PC-9 (cell line): ENCODE measurements at regions not wholly inside any gene's neighbourhood (a gene's known extent, or its start where the extent isn't known, plus 50 kb on each side); places are given as distances from the start of the nearest gene placed in this dataset.

Source experiments
- EZH2 ChIP-seq: fragments of 200-600 bp; sonication (generic); IDR thresholded peaks from 2 replicates; pipeline ENCODE4 v1.8.0; 2017; ENCODE audit warnings: antibody characterized with exemption, low read depth
- TF ChIP-seq, protein P1 (sequence below): fragments of 200-600 bp; sonication (generic); conservative IDR thresholded peaks from 2 replicates; pipeline ENCODE4 v1.6.1; 2017; ENCODE audit warnings: mixed run types, antibody characterized with exemption, mild to moderate bottlenecking, moderate library complexity

DNA sequence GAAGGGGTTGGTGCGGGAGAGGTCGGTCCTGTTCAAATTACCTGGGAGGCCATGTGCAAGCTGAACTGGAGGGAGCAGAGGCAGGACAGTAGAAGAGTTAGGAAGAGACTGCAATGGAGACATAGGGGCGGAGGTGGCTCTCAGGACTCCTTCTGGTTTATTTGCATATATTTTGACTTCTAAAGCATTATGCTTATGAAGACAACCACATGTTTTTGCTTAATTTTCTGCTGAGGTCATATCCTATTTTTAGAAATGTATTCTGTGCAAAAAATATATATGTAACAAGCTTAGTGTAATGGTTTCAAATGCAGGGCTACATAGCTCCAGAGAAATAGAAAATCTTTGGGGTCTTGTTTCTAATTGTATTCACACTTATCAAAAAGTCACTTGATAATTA, 137.0 kb upstream of the MDM1 start:
- TF ChIP-seq, protein P1, sequence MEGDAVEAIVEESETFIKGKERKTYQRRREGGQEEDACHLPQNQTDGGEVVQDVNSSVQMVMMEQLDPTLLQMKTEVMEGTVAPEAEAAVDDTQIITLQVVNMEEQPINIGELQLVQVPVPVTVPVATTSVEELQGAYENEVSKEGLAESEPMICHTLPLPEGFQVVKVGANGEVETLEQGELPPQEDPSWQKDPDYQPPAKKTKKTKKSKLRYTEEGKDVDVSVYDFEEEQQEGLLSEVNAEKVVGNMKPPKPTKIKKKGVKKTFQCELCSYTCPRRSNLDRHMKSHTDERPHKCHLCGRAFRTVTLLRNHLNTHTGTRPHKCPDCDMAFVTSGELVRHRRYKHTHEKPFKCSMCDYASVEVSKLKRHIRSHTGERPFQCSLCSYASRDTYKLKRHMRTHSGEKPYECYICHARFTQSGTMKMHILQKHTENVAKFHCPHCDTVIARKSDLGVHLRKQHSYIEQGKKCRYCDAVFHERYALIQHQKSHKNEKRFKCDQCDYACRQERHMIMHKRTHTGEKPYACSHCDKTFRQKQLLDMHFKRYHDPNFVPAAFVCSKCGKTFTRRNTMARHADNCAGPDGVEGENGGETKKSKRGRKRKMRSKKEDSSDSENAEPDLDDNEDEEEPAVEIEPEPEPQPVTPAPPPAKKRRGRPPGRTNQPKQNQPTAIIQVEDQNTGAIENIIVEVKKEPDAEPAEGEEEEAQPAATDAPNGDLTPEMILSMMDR, result no peak
- TF ChIP-seq EZH2, result no peak
